OCI-LY7 (cell line): ENCODE measurements at regions not wholly inside any gene's neighbourhood (a gene's known extent, or its start where the extent isn't known, plus 50 kb on each side); places are given as distances from the start of the nearest gene placed in this dataset.

Experiments used
- EZH2phosphoT487 ChIP-seq: fragments of 200-600 bp; sonication (generic); IDR thresholded peaks from 2 replicates; pipeline ENCODE4 v1.6.1; 2018; ENCODE audit warnings: low read depth, borderline replicate concordance, mild to moderate bottlenecking, mixed run types, antibody characterized with exemption, low read length, moderate library complexity, mixed read lengths
- TF ChIP-seq, protein P1 (sequence below): fragments of 200-600 bp; sonication (generic); conservative IDR thresholded peaks from 2 replicates; pipeline ENCODE4 v1.5.1; 2014; ENCODE audit warnings: mild to moderate bottlenecking, antibody characterized with exemption, low read length, moderate library complexity, mixed read lengths

DNA sequence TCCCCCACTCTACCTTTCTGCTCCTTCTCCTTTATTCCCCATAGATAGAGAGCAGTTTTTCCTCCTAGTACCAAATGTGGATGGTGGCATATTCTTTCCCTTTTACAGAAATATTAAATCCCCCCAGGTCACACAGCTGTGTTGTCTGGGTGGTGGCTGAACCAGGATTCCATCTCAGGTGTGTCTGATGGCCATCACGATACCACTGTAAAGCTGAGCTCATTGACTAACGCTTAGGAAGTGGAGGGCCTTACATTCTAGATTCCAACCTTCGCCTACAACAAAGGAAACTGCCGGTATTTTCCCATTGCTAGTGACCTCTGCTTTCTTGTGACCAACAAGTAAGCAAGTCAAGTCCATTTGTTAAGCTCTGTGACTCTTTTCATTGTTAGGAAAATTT, 131.9 kb upstream of the KLF4 start:
- TF ChIP-seq, protein P1, sequence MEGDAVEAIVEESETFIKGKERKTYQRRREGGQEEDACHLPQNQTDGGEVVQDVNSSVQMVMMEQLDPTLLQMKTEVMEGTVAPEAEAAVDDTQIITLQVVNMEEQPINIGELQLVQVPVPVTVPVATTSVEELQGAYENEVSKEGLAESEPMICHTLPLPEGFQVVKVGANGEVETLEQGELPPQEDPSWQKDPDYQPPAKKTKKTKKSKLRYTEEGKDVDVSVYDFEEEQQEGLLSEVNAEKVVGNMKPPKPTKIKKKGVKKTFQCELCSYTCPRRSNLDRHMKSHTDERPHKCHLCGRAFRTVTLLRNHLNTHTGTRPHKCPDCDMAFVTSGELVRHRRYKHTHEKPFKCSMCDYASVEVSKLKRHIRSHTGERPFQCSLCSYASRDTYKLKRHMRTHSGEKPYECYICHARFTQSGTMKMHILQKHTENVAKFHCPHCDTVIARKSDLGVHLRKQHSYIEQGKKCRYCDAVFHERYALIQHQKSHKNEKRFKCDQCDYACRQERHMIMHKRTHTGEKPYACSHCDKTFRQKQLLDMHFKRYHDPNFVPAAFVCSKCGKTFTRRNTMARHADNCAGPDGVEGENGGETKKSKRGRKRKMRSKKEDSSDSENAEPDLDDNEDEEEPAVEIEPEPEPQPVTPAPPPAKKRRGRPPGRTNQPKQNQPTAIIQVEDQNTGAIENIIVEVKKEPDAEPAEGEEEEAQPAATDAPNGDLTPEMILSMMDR, result no peak
- TF ChIP-seq EZH2phosphoT487, result no peak
